Tibial artery (tissue), 4 donors: ENCODE measurements at regions not wholly inside any gene's neighbourhood (a gene's known extent, or its start where the extent isn't known, plus 50 kb on each side); places are given as distances from the start of the nearest gene placed in this dataset.

ENCODE experiments used
- DNase-seq, 2 donors: peaks; one replicate each; pipeline ENCODE4 v3.0.0-alpha.2; 2019
- H3K27ac ChIP-seq, 2 donors: fragments of 200-600 bp; sonication (generic) in 1 of 2; 1 replicate in 1 of 2; 2 replicates in 1 of 2; pipeline ENCODE4 v1.5.1; 2018 to 2019; ENCODE audit warnings: mild to moderate bottlenecking in 1 of 2
- H3K27me3 ChIP-seq, 2 donors: fragments of 200-600 bp; sonication (generic) in 1 of 2; one replicate each; pipeline versions ENCODE4 v1.5.1 to v1.6.0; 2016 to 2019
- H3K36me3 ChIP-seq, 3 donors: fragments of 200-600 bp; sonication (generic) in 2 of 3; one replicate each; pipeline ENCODE4 v1.5.1; 2016 to 2019; ENCODE audit warnings: mild to moderate bottlenecking in 2 of 3
- H3K4me1 ChIP-seq, 4 donors: fragments of 200-600 bp; sonication (generic) in 2 of 4; 1 replicate in 3 of 4; 2 replicates in 1 of 4; pipeline ENCODE4 v1.5.1; 2016 to 2019
- H3K4me3 ChIP-seq, 2 donors: fragments of 200-600 bp; sonication (generic) in 1 of 2; 1 replicate in 1 of 2; 2 replicates in 1 of 2; pipeline ENCODE4 v1.5.1; 2018 to 2019; ENCODE audit warnings: mild to moderate bottlenecking in 2 of 2
- H3K9me3 ChIP-seq, 3 donors: fragments of 200-600 bp; sonication (generic) in 1 of 3; one replicate each; pipeline ENCODE4 v1.5.1; 2016 to 2019
- CTCF ChIP-seq, 2 experiments: fragments of 200-600 bp in 1 of 2; fragments of 450-650 bp in 1 of 2; IDR thresholded peaks; one replicate each; pipeline ENCODE4 v1.5.1; 2017 to 2019; ENCODE audit warnings: antibody characterized with exemption in 2 of 2, mild to moderate bottlenecking in 1 of 2, moderate library complexity in 1 of 2
- intact Hi-C: fragments of 100-400 bp; cut with DNase I; formaldehyde crosslinking; loops from one replicate; pipeline ENCODE4 v1.15.0; 2023; ENCODE audit warnings: low total_unique reads

- intact Hi-C loops, result no loop called here
- TF ChIP-seq CTCF (IDR thresholded peaks at IDR 0.05), result no peak
- no peak for DNase-seq
Measured at GRCh38 chr12:107461222-107461975, 224.2 kb upstream of the PWP1 start.

GRCh38 chr12:107462428-107463332 lies 222.9 kb upstream of the PWP1 start:
- Histone ChIP-seq H3K4me1 (no peaks in the 10 kb centered on the region), H3K36me3 (no peaks in the 10 kb centered on the region), H3K9me3 (no peaks in the 10 kb centered on the region), H3K27ac (no peak overlapping the region), H3K4me3 (no peak overlapping the region), H3K27me3 (no peaks in the 10 kb centered on the region)
- no peak for DNase-seq
- no peak for TF ChIP-seq CTCF (IDR thresholded peaks at IDR 0.05)
- intact Hi-C loops, result no loop called here

More at GRCh38 chr12:107461222-107461975, 224.2 kb upstream of the PWP1 start:
- Histone ChIP-seq H3K27me3 (no peaks in the 10 kb centered on the region), H3K9me3 (no peaks in the 10 kb centered on the region), H3K27ac (no peak overlapping the region), H3K36me3 (no peaks in the 10 kb centered on the region), H3K4me3 (no peak overlapping the region), H3K4me1 (no peaks in the 10 kb centered on the region)

GRCh38 chr12:107464644-107465043 lies 221.0 kb upstream of the PWP1 start:
- intact Hi-C loops, result no loop called here

GRCh38 chr12:107465625-107466024 lies 220.0 kb upstream of the PWP1 start:
- DNase-seq, result no peak
- H3K4me1 ChIP-seq, result no peaks in the 10 kb centered on the region
- H3K27ac ChIP-seq, result no peak overlapping the region
- no peaks in the 10 kb centered on the region for H3K27me3 ChIP-seq
- no peak for TF ChIP-seq CTCF (IDR thresholded peaks at IDR 0.05)
- H3K36me3 ChIP-seq, result no peaks in the 10 kb centered on the region
- H3K9me3 ChIP-seq, result no peaks in the 10 kb centered on the region
- H3K4me3 ChIP-seq, result no peak overlapping the region
- intact Hi-C loops, result no loop called here

More at GRCh38 chr12:107464644-107465043, 221.0 kb upstream of the PWP1 start:
- Histone ChIP-seq H3K4me3 (no peak overlapping the region), H3K9me3 (no peaks in the 10 kb centered on the region), H3K27ac (no peak overlapping the region), H3K36me3 (no peaks in the 10 kb centered on the region), H3K4me1 (no peaks in the 10 kb centered on the region), H3K27me3 (no peaks in the 10 kb centered on the region)
- no peak for DNase-seq
- no peak for TF ChIP-seq CTCF (IDR thresholded peaks at IDR 0.05)

GRCh38 chr12:107467716-107468115 lies 217.9 kb upstream of the PWP1 start:
- Histone ChIP-seq H3K4me1 (no peaks in the 10 kb centered on the region), H3K4me3 (no peak overlapping the region), H3K27ac (no peak overlapping the region), H3K36me3 (no peaks in the 10 kb centered on the region), H3K27me3 (no peaks in the 10 kb centered on the region), H3K9me3 (no peaks in the 10 kb centered on the region)
- TF ChIP-seq CTCF (IDR thresholded peaks at IDR 0.05), result no peak
- DNase-seq, result no peak
- intact Hi-C loops, result no loop called here
